Thoracic aorta (tissue), 2 donors: ENCODE measurements at regions not wholly inside any gene's neighbourhood (a gene's known extent, or its start where the extent isn't known, plus 50 kb on each side); places are given as distances from the start of the nearest gene placed in this dataset.

Experiments used
- ATAC-seq: fragments of 150-250 bp; one replicate; pipeline ENCODE4 v1.8.0; 2017; ENCODE audit warnings: low read depth; ENCODE audit not compliant: insufficient number of reproducible peaks, low FRiP score
- DNase-seq: peaks from one replicate; pipeline ENCODE4 v3.0.0-alpha.2; 2020; ENCODE audit warnings: low spot score
- H3K27ac ChIP-seq, 2 donors: fragments of 200-600 bp; sonication (generic); 1 replicate in 1 of 2; 2 replicates in 1 of 2; pipeline ENCODE4 v1.5.1; 2016; ENCODE audit warnings: mild to moderate bottlenecking in 2 of 2, moderate library complexity in 2 of 2
- H3K27me3 ChIP-seq: fragments of 200-600 bp; sonication (generic); replicated peaks from 2 replicates; pipeline ENCODE4 v1.6.0; 2016; ENCODE audit warnings: mild to moderate bottlenecking; ENCODE audit not compliant: insufficient read depth
- H3K36me3 ChIP-seq: fragments of 200-600 bp; sonication (generic); one replicate; pipeline ENCODE4 v1.5.1; 2016
- H3K4me1 ChIP-seq, 2 donors: fragments of 200-600 bp; sonication (generic); 1 replicate in 1 of 2; 2 replicates in 1 of 2; pipeline versions ENCODE4 v1.5.1 to v1.6.0; 2016; ENCODE audit warnings: low read depth in 2 of 2, mild to moderate bottlenecking in 1 of 2; ENCODE audit not compliant: control insufficient read depth in 1 of 2
- H3K4me3 ChIP-seq: fragments of 200-600 bp; sonication (generic); 2 replicates; pipeline ENCODE4 v1.5.1; 2016; ENCODE audit warnings: mild to moderate bottlenecking
- H3K9me3 ChIP-seq: fragments of 200-600 bp; sonication (generic); 2 replicates; pipeline ENCODE4 v1.5.1; 2016
- TF ChIP-seq, protein P1 (sequence below): fragments of 200-600 bp; sonication (generic); IDR thresholded peaks from one replicate; pipeline ENCODE4 v1.5.1; 2019; ENCODE audit warnings: antibody characterized with exemption

- H3K27me3 ChIP-seq: no peaks in the 10 kb centered on the region
- peaks cover 0 to 11% of the 10 kb centered on the region in 2 donors for H3K4me1 ChIP-seq
- ATAC-seq (no peak), DNase-seq (no peak)
- H3K4me3 ChIP-seq: no peak overlapping the region
- no peaks in the 10 kb centered on the region for H3K36me3 ChIP-seq
- H3K9me3 ChIP-seq: no peaks in the 10 kb centered on the region
- TF ChIP-seq, protein P1, sequence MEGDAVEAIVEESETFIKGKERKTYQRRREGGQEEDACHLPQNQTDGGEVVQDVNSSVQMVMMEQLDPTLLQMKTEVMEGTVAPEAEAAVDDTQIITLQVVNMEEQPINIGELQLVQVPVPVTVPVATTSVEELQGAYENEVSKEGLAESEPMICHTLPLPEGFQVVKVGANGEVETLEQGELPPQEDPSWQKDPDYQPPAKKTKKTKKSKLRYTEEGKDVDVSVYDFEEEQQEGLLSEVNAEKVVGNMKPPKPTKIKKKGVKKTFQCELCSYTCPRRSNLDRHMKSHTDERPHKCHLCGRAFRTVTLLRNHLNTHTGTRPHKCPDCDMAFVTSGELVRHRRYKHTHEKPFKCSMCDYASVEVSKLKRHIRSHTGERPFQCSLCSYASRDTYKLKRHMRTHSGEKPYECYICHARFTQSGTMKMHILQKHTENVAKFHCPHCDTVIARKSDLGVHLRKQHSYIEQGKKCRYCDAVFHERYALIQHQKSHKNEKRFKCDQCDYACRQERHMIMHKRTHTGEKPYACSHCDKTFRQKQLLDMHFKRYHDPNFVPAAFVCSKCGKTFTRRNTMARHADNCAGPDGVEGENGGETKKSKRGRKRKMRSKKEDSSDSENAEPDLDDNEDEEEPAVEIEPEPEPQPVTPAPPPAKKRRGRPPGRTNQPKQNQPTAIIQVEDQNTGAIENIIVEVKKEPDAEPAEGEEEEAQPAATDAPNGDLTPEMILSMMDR: no peak
- H3K27ac ChIP-seq: no peak overlapping the region
Measured at GRCh38 chr13:44787617-44788016, 201.7 kb downstream of the NUFIP1 start.

- TF ChIP-seq, protein P1: no peak
- no peak overlapping the region for H3K27ac ChIP-seq
- DNase-seq (no peak), ATAC-seq (no peak)
- no peak overlapping the region for H3K4me3 ChIP-seq
- H3K36me3 ChIP-seq: no peaks in the 10 kb centered on the region
- H3K27me3 ChIP-seq: no peaks in the 10 kb centered on the region
- peaks cover 0 to 11% of the 10 kb centered on the region in 2 donors for H3K4me1 ChIP-seq
- no peaks in the 10 kb centered on the region for H3K9me3 ChIP-seq
Measured at GRCh38 chr13:44786756-44787155, 202.5 kb downstream of the NUFIP1 start.

DNA sequence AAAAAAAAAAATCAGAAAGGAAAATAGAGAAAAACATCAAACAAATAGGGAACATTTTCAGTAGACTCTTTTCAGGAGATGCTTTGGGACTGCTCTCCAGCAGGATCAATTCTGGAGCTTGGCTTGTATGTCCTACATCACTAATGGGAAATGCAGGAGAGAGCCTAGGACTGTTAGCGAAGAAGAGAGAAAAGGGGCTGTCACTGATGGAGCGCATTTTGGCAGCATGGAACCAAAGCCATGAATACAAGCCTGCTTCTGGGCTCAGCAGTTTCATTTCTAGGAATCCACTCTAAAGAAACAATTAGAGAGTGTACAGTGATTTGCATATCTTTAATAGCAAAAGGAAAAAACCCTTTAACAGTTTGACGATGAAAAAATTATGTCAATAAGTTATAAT, 203.9 kb downstream of the NUFIP1 start:
- no peak overlapping the region for H3K27ac ChIP-seq
- H3K9me3 ChIP-seq: no peaks in the 10 kb centered on the region
- no peak for DNase-seq
- H3K27me3 ChIP-seq: no peaks in the 10 kb centered on the region
- no peaks in the 10 kb centered on the region for H3K36me3 ChIP-seq
- ATAC-seq: no peak
- TF ChIP-seq, protein P1: no peak
- no peak overlapping the region for H3K4me3 ChIP-seq
- peaks cover 0 to 6% of the 10 kb centered on the region in 2 donors for H3K4me1 ChIP-seq

- no peak overlapping the region for H3K27ac ChIP-seq
- DNase-seq: no peak
- H3K4me3 ChIP-seq: no peak overlapping the region
- TF ChIP-seq, protein P1: no peak
- no peaks in the 10 kb centered on the region for H3K9me3 ChIP-seq
- H3K4me1 ChIP-seq: no peaks in the 10 kb centered on the region
- no peaks in the 10 kb centered on the region for H3K27me3 ChIP-seq
- no peaks in the 10 kb centered on the region for H3K36me3 ChIP-seq
- ATAC-seq: no peak
Measured at GRCh38 chr13:44784708-44785080, 204.6 kb downstream of the NUFIP1 start.

DNA sequence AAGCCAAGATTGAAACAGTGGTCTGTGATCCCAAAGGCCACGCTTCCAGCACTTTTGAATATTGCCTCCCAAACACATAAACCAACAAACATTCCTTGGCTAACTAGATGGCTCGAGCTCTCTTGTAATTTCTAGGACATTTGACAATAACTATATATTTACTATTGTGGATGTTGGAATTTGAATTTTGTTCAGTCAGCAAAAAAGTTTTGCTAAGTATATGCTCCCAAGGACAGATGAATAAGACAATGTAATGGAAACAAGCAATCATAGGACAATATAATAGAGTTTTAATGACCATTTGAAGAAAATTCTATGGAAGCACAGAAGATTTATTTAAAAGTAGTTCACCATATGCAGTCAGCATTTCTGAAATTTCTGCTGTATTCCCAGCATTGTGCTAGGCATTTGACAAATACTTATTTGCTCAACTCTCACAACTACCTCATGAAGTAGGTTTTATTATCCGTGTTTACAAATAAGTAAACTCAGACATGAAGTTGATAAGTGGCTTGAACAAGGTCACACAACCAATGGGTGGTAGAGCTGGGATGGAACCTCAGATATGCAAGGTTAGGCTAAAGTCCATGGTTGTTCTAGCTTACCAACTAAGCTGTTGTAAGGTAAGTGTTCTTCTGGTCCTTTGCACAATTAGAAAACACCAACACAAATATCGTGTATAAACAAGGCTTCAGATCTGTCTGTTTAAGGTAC, 205.1 kb downstream of the NUFIP1 start:
- no peaks in the 10 kb centered on the region for H3K36me3 ChIP-seq
- no peaks in the 10 kb centered on the region for H3K9me3 ChIP-seq
- no peak for DNase-seq
- H3K27ac ChIP-seq: no peak overlapping the region
- no peaks in the 10 kb centered on the region for H3K4me1 ChIP-seq
- TF ChIP-seq, protein P1: no peak
- no peak overlapping the region for H3K4me3 ChIP-seq
- no peak for ATAC-seq
- no peaks in the 10 kb centered on the region for H3K27me3 ChIP-seq
